HepG2 (cell line): ENCODE measurements at regions not wholly inside any gene's neighbourhood (a gene's known extent, or its start where the extent isn't known, plus 50 kb on each side); places are given as distances from the start of the nearest gene placed in this dataset.

Experiments used
- ATAC-seq: fragments of 200-7000 bp; cut with Tn5 transposase; 3 replicates; pipeline ENCODE4 v1.9.1; 2020; ENCODE audit warnings: mild to moderate bottlenecking, moderate library complexity
- BruUV-seq: library from RNA; stranded (reverse); fragments of 400-500 nt; replicated peaks from 2 replicates; lab custom pipeline; 2021; lab: Mats Ljungman, UMichigan
- CTCF ChIA-PET: fragments of 300-600 bp; formaldehyde crosslinking; extraction: SDS; loops from one replicate; lab custom pipeline; 2021; ENCODE audit warnings: low total read pairs, inconsistent platforms, low intra/inter-chr PET ratio; lab: Yijun Ruan, JAX
- POLR2A ChIA-PET: fragments of 350-600 bp; sonication (Branson Sonifier 250); formaldehyde crosslinking; loops from one replicate; lab custom pipeline; 2020; ENCODE audit warnings: antibody characterized with exemption, inconsistent platforms; lab: Yijun Ruan, JAX
- DNase-seq: peaks from one replicate; pipeline ENCODE4 v3.0.0-alpha.2; 2015; ENCODE audit warnings: low spot score
- FAIRE-seq: peaks from 3 replicates; lab custom pipeline; 2011; peaks lifted over from hg19 to GRCh38; lab: Jason Lieb, UNC
- H2AFZ ChIP-seq: one replicate; pipeline ENCODE4 v1.6.1; 2011; ENCODE audit warnings: low read length, inconsistent platforms
- H3K27ac ChIP-seq: fragments of 300-600 bp; 3 replicates; pipeline ENCODE4 v1.8.0; 2011; ENCODE audit warnings: mixed run types, mild to moderate bottlenecking, mixed read lengths, low read length, inconsistent platforms; ENCODE audit not compliant: insufficient read depth; ENCODE audit errors: extremely low read length
- H3K27me3 ChIP-seq, 2 experiments: fragments of 200-600 bp in 1 of 2; 2 replicates in 1 of 2; 3 replicates in 1 of 2; pipeline versions ENCODE4 v1.6.0 to v1.8.0; 2011; ENCODE audit warnings: low read length in 2 of 2, mild to moderate bottlenecking in 2 of 2, moderate library complexity in 2 of 2, inconsistent platforms in 1 of 2; ENCODE audit not compliant: insufficient read depth in 2 of 2, control insufficient read depth in 1 of 2
- H3K36me3 ChIP-seq, 2 experiments: fragments of 200-600 bp in 1 of 2; replicated peaks in 1 of 2; 2 replicates in 1 of 2; 3 replicates in 1 of 2; pipeline versions ENCODE4 v1.5.1 to v1.8.0; 2011; ENCODE audit warnings: low read length in 2 of 2, inconsistent platforms in 1 of 2; ENCODE audit not compliant: insufficient read depth in 2 of 2, control insufficient read depth in 1 of 2
- H3K4me1 ChIP-seq: 2 replicates; pipeline ENCODE4 v1.5.1; 2012; ENCODE audit warnings: low read length, inconsistent platforms; ENCODE audit not compliant: insufficient read depth
- H3K4me2 ChIP-seq: 2 replicates; pipeline ENCODE4 v1.6.0; 2011; ENCODE audit warnings: low read depth, low read length, inconsistent platforms
- H3K4me3 ChIP-seq, 3 experiments: fragments of 200-600 bp in 1 of 3; sonication (generic), shearing (Covaris generic) in 1 of 3; replicated peaks in 1 of 3; 2 replicates each; pipeline ENCODE4 v1.5.1; 2011 to 2016; ENCODE audit warnings: low read length in 3 of 3, inconsistent platforms in 2 of 3, low read depth in 2 of 3, mild to moderate bottlenecking in 2 of 3, control low read depth in 1 of 3, mixed read lengths in 1 of 3; ENCODE audit not compliant: insufficient read depth in 1 of 3
- H3K79me2 ChIP-seq: one replicate; pipeline ENCODE4 v1.6.1; 2011; ENCODE audit warnings: low read length, inconsistent platforms; ENCODE audit not compliant: insufficient read depth
- H3K9ac ChIP-seq: 2 replicates; pipeline ENCODE4 v1.6.0; 2011; ENCODE audit warnings: mild to moderate bottlenecking, low read depth, low read length, inconsistent platforms; ENCODE audit not compliant: insufficient read depth
- H3K9me3 ChIP-seq: 2 replicates; pipeline ENCODE4 v1.5.1; 2012; ENCODE audit warnings: mild to moderate bottlenecking, low read length
- H4K20me1 ChIP-seq: 2 replicates; pipeline ENCODE4 v1.6.0; 2011; ENCODE audit warnings: inconsistent platforms, mild to moderate bottlenecking, low read length, moderate library complexity; ENCODE audit not compliant: insufficient read depth
- AKNA ChIP-seq: sonication (generic); formaldehyde crosslinking; IDR thresholded peaks from 2 replicates; pipeline ENCODE4 v1.4.0; 2020; ENCODE audit warnings: missing genetic modification reagents, borderline replicate concordance
- ARID3A ChIP-seq: IDR thresholded peaks from 2 replicates; pipeline ENCODE4 v1.6.1; 2012; ENCODE audit warnings: low read depth, low read length, improper control_type of control experiment
- CEBPG ChIP-seq: IDR thresholded peaks from 2 replicates; pipeline ENCODE4 v1.6.1; 2016
- CERS6 ChIP-seq: sonication (generic); formaldehyde crosslinking; IDR thresholded peaks from 2 replicates; pipeline ENCODE4 v1.5.0; 2020; ENCODE audit warnings: missing genetic modification reagents
- CREM ChIP-seq, 2 experiments: sonication (generic) in 1 of 2; formaldehyde crosslinking in 1 of 2; IDR thresholded peaks; 2 replicates each; pipeline versions ENCODE4 v1.4.0 to v1.6.1; 2016 to 2020; ENCODE audit warnings: antibody characterized with exemption in 1 of 2, mild to moderate bottlenecking in 1 of 2, missing genetic modification reagents in 1 of 2
- FOSL1 ChIP-seq: sonication (generic); formaldehyde crosslinking; IDR thresholded peaks from 2 replicates; pipeline ENCODE4 v1.9.0; 2021; ENCODE audit warnings: missing genetic modification reagents, borderline replicate concordance
- MTF2 ChIP-seq: sonication (generic); formaldehyde crosslinking; IDR thresholded peaks from 2 replicates; pipeline ENCODE4 v1.5.0; 2020; ENCODE audit warnings: missing genetic modification reagents, borderline replicate concordance
- NCOA5 ChIP-seq: sonication (generic); formaldehyde crosslinking; IDR thresholded peaks from 2 replicates; pipeline ENCODE4 v1.4.0; 2020; ENCODE audit warnings: missing genetic modification reagents
- NR2F1 ChIP-seq, 2 experiments: fragments of 450-650 bp in 1 of 2; formaldehyde crosslinking in 1 of 2; IDR thresholded peaks; 2 replicates each; pipeline versions ENCODE4 v1.5.0 to v1.6.1; 2016 to 2020; ENCODE audit warnings: mild to moderate bottlenecking in 1 of 2, missing compliant biosample characterization in 1 of 2, missing genetic modification reagents in 1 of 2, moderate library complexity in 1 of 2
- PRPF4 ChIP-seq: fragments of 200-400 bp; formaldehyde crosslinking; IDR thresholded peaks from 2 replicates; pipeline ENCODE4 v1.6.1; 2016; ENCODE audit warnings: low read length, low read depth; ENCODE audit not compliant: poor library complexity, severe bottlenecking
- RAD51 ChIP-seq: fragments of 450-650 bp; IDR thresholded peaks from 2 replicates; pipeline ENCODE4 v1.6.1; 2016; ENCODE audit warnings: borderline replicate concordance
- RBM22 ChIP-seq: fragments of 200-400 bp; formaldehyde crosslinking; optimal IDR thresholded peaks from 2 replicates; pipeline ENCODE3; 2017; ENCODE audit warnings: mild to moderate bottlenecking, low read length, moderate library complexity
- SMAD3 ChIP-seq: sonication (generic); formaldehyde crosslinking; IDR thresholded peaks from 2 replicates; pipeline ENCODE4 v1.4.0; 2020; ENCODE audit warnings: missing genetic modification reagents
- TCF12 ChIP-seq, 2 experiments: fragments of 450-650 bp in 1 of 2; sonication (generic) in 1 of 2; formaldehyde crosslinking in 1 of 2; IDR thresholded peaks; 2 replicates each; pipeline versions ENCODE4 v1.6.1 to v1.8.0; 2017 to 2022; ENCODE audit warnings: antibody characterized with exemption in 1 of 2, mild to moderate bottlenecking in 1 of 2, missing genetic modification reagents in 1 of 2, moderate library complexity in 1 of 2
- ZNF335 ChIP-seq: sonication (generic); formaldehyde crosslinking; IDR thresholded peaks from 2 replicates; pipeline ENCODE4 v1.4.0; 2020; ENCODE audit warnings: missing genetic modification reagents
- ZNF660 ChIP-seq: sonication (generic); formaldehyde crosslinking; IDR thresholded peaks from 2 replicates; pipeline ENCODE4 v1.5.1; 2020; ENCODE audit warnings: mild to moderate bottlenecking, low read depth, missing genetic modification reagents, borderline replicate concordance
- WGBS: methylation state at CpG from one replicate; pipeline ENCODE4 v1.1.6; 2017; ENCODE audit warnings: low lambda C conversion rate; 5-methylcytosine and 5-hydroxymethylcytosine counted together
- in situ Hi-C: cut with HindIII; loops from 2 replicates; pipeline ENCODE4 v1.10.0; 2017; ENCODE audit warnings: low pct_unique_long_range_greater_than_20kb; ENCODE audit not compliant: extremely low pct_ligation_motif_present
- intact Hi-C: fragments of 100-400 bp; cut with micrococcal nuclease; formaldehyde crosslinking; loops from one replicate; pipeline ENCODE4 v1.10.0; 2022; ENCODE audit not compliant: unreplicated experiment

- no peak overlapping the region for H3K9ac ChIP-seq
- H3K9me3 ChIP-seq = no peaks in the 10 kb centered on the region
- FAIRE-seq (no peak), DNase-seq (no peak), ATAC-seq (no peak)
- no peaks in the 10 kb centered on the region for H3K4me1 ChIP-seq
- H3K4me2 ChIP-seq = no peak overlapping the region
- H3K4me3 ChIP-seq = no peak overlapping the region
- no peak overlapping the region for H2AFZ ChIP-seq
- no peaks in the 10 kb centered on the region for H3K79me2 ChIP-seq
- intact Hi-C loops = no loop called here
- CTCF ChIA-PET = no interaction called here
- no peaks in the 10 kb centered on the region for H4K20me1 ChIP-seq
- H3K27me3 ChIP-seq = no peaks in the 10 kb centered on the region
- H3K27ac ChIP-seq = no peak overlapping the region
- TF ChIP-seq AKNA (CRISPR knock-in tag) (no peak), MTF2 (CRISPR knock-in tag) (no peak), CEBPG (no peak), CERS6 (CRISPR knock-in tag) (no peak), TCF12 (IDR thresholded peaks at IDR 0.05) (no peak), TCF12 (CRISPR knock-in tag; IDR thresholded peaks at IDR 0.05) (no peak), PRPF4 (no peak), NCOA5 (no peak), ZNF660 (CRISPR knock-in tag) (no peak), RBM22 (no peak), NR2F1 (CRISPR knock-in tag; IDR thresholded peaks at IDR 0.05) (no peak), RAD51 (no peak), FOSL1 (CRISPR knock-in tag) (no peak), CREM (IDR thresholded peaks at IDR 0.05) (no peak), CREM (CRISPR knock-in tag; IDR thresholded peaks at IDR 0.05) (no peak), ZNF335 (CRISPR knock-in tag) (no peak), ARID3A (no peak), SMAD3 (CRISPR knock-in tag) (no peak)
- TF ChIP-seq, all 625 proteins: peak for 0
- no peaks in the 10 kb centered on the region for H3K36me3 ChIP-seq
- POLR2A ChIA-PET = no interaction called here
- no TSS peak for BruUV-seq
- WGBS = 2% methylated on average over 2 of the region's 2 CpGs
- in situ Hi-C loops = no loop called here
Measured at GRCh38 chr2:147076634-147077033, 768.2 kb upstream of the ACVR2A start.
